PC-9 (cell line): ENCODE measurements at regions not wholly inside any gene's neighbourhood (a gene's known extent, or its start where the extent isn't known, plus 50 kb on each side); places are given as distances from the start of the nearest gene placed in this dataset.

Source experiments
- BruUV-seq: library from RNA; stranded (reverse); fragments of 400-500 nt; replicated peaks from 2 replicates; lab custom pipeline; 2021; lab: Mats Ljungman, UMichigan
- CTCF ChIA-PET: fragments of 300-600 bp; sonication (Branson Sonifier 250); formaldehyde crosslinking; loops from one replicate; lab custom pipeline; 2022; ENCODE audit warnings: antibody characterized with exemption; lab: Charles Lee
- POLR2A ChIA-PET: fragments of 300-600 bp; sonication (Branson Sonifier 250); formaldehyde crosslinking; loops from one replicate; lab custom pipeline; 2022; ENCODE audit warnings: antibody characterized with exemption; ENCODE audit not compliant: unreplicated experiment; lab: Charles Lee
- DNase-seq, 2 experiments: peaks; one replicate each; pipeline versions ENCODE4 v3.0.0 to v3.0.0-alpha.2; 2015 to 2022; ENCODE audit warnings: mixed read lengths in 1 of 2
- H2AFZ ChIP-seq: fragments of 200-600 bp; sonication (generic); 2 replicates; pipeline ENCODE4 v1.8.1; 2017; ENCODE audit warnings: antibody characterized with exemption
- H3F3A ChIP-seq: fragments of 200-600 bp; sonication (generic); 2 replicates; pipeline ENCODE4 v1.8.1; 2017; ENCODE audit warnings: antibody characterized with exemption, mild to moderate bottlenecking, low read depth; ENCODE audit not compliant: insufficient read depth
- H3K27ac ChIP-seq: fragments of 200-600 bp; sonication (generic); 2 replicates; pipeline ENCODE4 v1.6.1; 2016; ENCODE audit warnings: mixed run types
- H3K27me3 ChIP-seq: fragments of 200-600 bp; sonication (generic); 2 replicates; pipeline ENCODE4 v1.6.1; 2016; ENCODE audit warnings: low read depth, mixed run types; ENCODE audit not compliant: insufficient read depth
- H3K36me3 ChIP-seq: fragments of 200-600 bp; sonication (generic); 2 replicates; pipeline ENCODE4 v1.6.1; 2016; ENCODE audit warnings: low read depth, mixed run types
- H3K4me1 ChIP-seq: fragments of 200-600 bp; sonication (generic); replicated peaks from 2 replicates; pipeline ENCODE4 v1.6.1; 2016; ENCODE audit warnings: mixed run types; ENCODE audit not compliant: insufficient read depth
- H3K4me2 ChIP-seq: fragments of 200-600 bp; sonication (generic); 2 replicates; pipeline ENCODE4 v1.6.1; 2017; ENCODE audit warnings: mixed run types
- H3K4me3 ChIP-seq: fragments of 200-600 bp; sonication (generic); 2 replicates; pipeline ENCODE4 v1.6.1; 2016; ENCODE audit warnings: mixed run types
- H3K79me2 ChIP-seq: fragments of 200-600 bp; sonication (generic); 2 replicates; pipeline ENCODE4 v1.6.1; 2017; ENCODE audit warnings: low read depth, mixed run types
- H3K9me2 ChIP-seq: fragments of 200-600 bp; sonication (generic); 2 replicates; pipeline ENCODE4 v1.8.1; 2017; ENCODE audit warnings: mild to moderate bottlenecking; ENCODE audit not compliant: insufficient read depth
- H3K9me3 ChIP-seq: fragments of 200-600 bp; sonication (generic); 2 replicates; pipeline ENCODE4 v1.8.1; 2016; ENCODE audit warnings: low read depth; ENCODE audit not compliant: insufficient read depth
- H4K20me1 ChIP-seq: fragments of 200-600 bp; sonication (generic); 2 replicates; pipeline ENCODE4 v1.8.1; 2017; ENCODE audit not compliant: insufficient read depth
- CTCF ChIP-seq: fragments of 200-600 bp; sonication (generic); conservative IDR thresholded peaks from 2 replicates; pipeline ENCODE4 v1.6.1; 2017; ENCODE audit warnings: mixed run types, antibody characterized with exemption, mild to moderate bottlenecking, moderate library complexity
- EZH2 ChIP-seq: fragments of 200-600 bp; sonication (generic); IDR thresholded peaks from 2 replicates; pipeline ENCODE4 v1.8.0; 2017; ENCODE audit warnings: antibody characterized with exemption, low read depth
- intact Hi-C: fragments of 100-400 bp; cut with micrococcal nuclease; formaldehyde crosslinking; loops from one replicate; pipeline ENCODE4 v1.10.0; 2022; ENCODE audit not compliant: unreplicated experiment

GRCh38 chr11:42299780-42300179 lies 840.3 kb upstream of the LRRC4C start:
- Histone ChIP-seq H3K79me2 (no peaks in the 10 kb centered on the region), H3K9me2 (no peaks in the 10 kb centered on the region), H3K9me3 (no peaks in the 10 kb centered on the region), H3K4me2 (no peak overlapping the region), H4K20me1 (no peaks in the 10 kb centered on the region), H3K4me3 (no peak overlapping the region), H2AFZ (no peak overlapping the region), H3K4me1 (no peaks in the 10 kb centered on the region), H3K27me3 (no peaks in the 10 kb centered on the region), H3F3A (no peaks in the 10 kb centered on the region), H3K36me3 (no peaks in the 10 kb centered on the region), H3K27ac (no peak overlapping the region)
- ChIA-PET POLR2A (no interaction called here), CTCF (no interaction called here)
- TF ChIP-seq EZH2 (no peak), CTCF (no peak)
- BruUV-seq, result no TSS peak
- intact Hi-C loops, result no loop called here
- DNase-seq, result no peak

GRCh38 chr11:42301777-42302176 lies 842.3 kb upstream of the LRRC4C start:
- no peak overlapping the region for H3K4me3 ChIP-seq
- H3K4me1 ChIP-seq, result no peaks in the 10 kb centered on the region
- H4K20me1 ChIP-seq, result no peaks in the 10 kb centered on the region
- no peaks in the 10 kb centered on the region for H3K79me2 ChIP-seq
- ChIA-PET CTCF (no interaction called here), POLR2A (no interaction called here)
- H3K9me2 ChIP-seq, result no peaks in the 10 kb centered on the region
- DNase-seq, result no peak
- no peaks in the 10 kb centered on the region for H3K9me3 ChIP-seq
- intact Hi-C loops, result no loop called here
- H3K36me3 ChIP-seq, result no peaks in the 10 kb centered on the region
- TF ChIP-seq EZH2 (no peak), CTCF (no peak)
- no peak overlapping the region for H3K4me2 ChIP-seq
- H2AFZ ChIP-seq, result no peak overlapping the region
- H3K27me3 ChIP-seq, result no peaks in the 10 kb centered on the region
- no peaks in the 10 kb centered on the region for H3F3A ChIP-seq
- no TSS peak for BruUV-seq
- no peak overlapping the region for H3K27ac ChIP-seq

- Histone ChIP-seq H2AFZ (no peak overlapping the region), H4K20me1 (no peaks in the 10 kb centered on the region), H3K36me3 (no peaks in the 10 kb centered on the region), H3F3A (no peaks in the 10 kb centered on the region), H3K27me3 (no peaks in the 10 kb centered on the region), H3K4me3 (no peak overlapping the region), H3K4me1 (no peaks in the 10 kb centered on the region), H3K79me2 (no peaks in the 10 kb centered on the region), H3K9me3 (no peaks in the 10 kb centered on the region), H3K27ac (no peak overlapping the region), H3K4me2 (no peak overlapping the region), H3K9me2 (no peaks in the 10 kb centered on the region)
- TF ChIP-seq EZH2 (no peak), CTCF (no peak)
- no TSS peak for BruUV-seq
- no peak for DNase-seq
- ChIA-PET CTCF (no interaction called here), POLR2A (no interaction called here)
- intact Hi-C loops, result no loop called here
These were observed 852.1 kb upstream of the LRRC4C start for GRCh38 chr11:42311514-42311913.
